Gastroesophageal sphincter (tissue), 3 donors: ENCODE measurements at regions not wholly inside any gene's neighbourhood (a gene's known extent, or its start where the extent isn't known, plus 50 kb on each side); places are given as distances from the start of the nearest gene placed in this dataset.

Experiments used
- CTCF ChIP-seq, 4 experiments: fragments of 200-600 bp in 2 of 4; fragments of 450-650 bp in 2 of 4; sonication (generic) in 1 of 4; IDR thresholded peaks; one replicate each; pipeline ENCODE4 v1.5.1; 2017 to 2019; ENCODE audit warnings: antibody characterized with exemption in 4 of 4, mild to moderate bottlenecking in 2 of 4, moderate library complexity in 2 of 4
- EP300 ChIP-seq: sonication (generic); formaldehyde crosslinking; IDR thresholded peaks from one replicate; pipeline ENCODE4 v1.6.1; 2017; ENCODE audit warnings: antibody characterized with exemption, mild to moderate bottlenecking
- POLR2A ChIP-seq, 2 donors: fragments of 450-650 bp; IDR thresholded peaks; one replicate each; pipeline ENCODE4 v1.6.1; 2017; ENCODE audit warnings: antibody characterized with exemption in 2 of 2, mild to moderate bottlenecking in 2 of 2, moderate library complexity in 1 of 2

- TF ChIP-seq EP300 (no peak), POLR2A (IDR thresholded peaks at IDR 0.05) (no peak), CTCF (IDR thresholded peaks at IDR 0.05) (no peak)
Measured at GRCh38 chr12:92471551-92471950, 231.2 kb upstream of the PLEKHG7 start.
